ENCODE measurements at regions not wholly inside any gene's neighbourhood (a gene's known extent, or its start where the extent isn't known, plus 50 kb on each side); places are given as distances from the start of the nearest gene placed in this dataset.

- peaks cover 8% of the 10 kb centered on the region; the same call in 1 of the 2 replicates for H3K4me1 ChIP-seq (ENCODE audit: insufficient read depth, low read length)
- peaks cover 77 to 84% of the 10 kb centered on the region in 2 experiments for H3K4me1 Mint-ChIP-seq
- no peak overlapping the region for H3K27ac ChIP-seq (ENCODE audit: insufficient read length, low read depth, low read length)
- no peak for DNase-seq
- no peaks in the 10 kb centered on the region for H3K27me3 Mint-ChIP-seq (ENCODE audit: low read depth)
- H3K56ac ChIP-seq (ENCODE audit: insufficient read length, low read depth, low read length) = no peak overlapping the region
- no peak overlapping the region for H2AFZ ChIP-seq (ENCODE audit: low read length)
- no peak overlapping the region for H2BK12ac ChIP-seq (ENCODE audit: insufficient read length, low read depth, low read length)
- H2BK120ac ChIP-seq (ENCODE audit: low read depth, low read length, poor library complexity, severe bottlenecking) = no peak overlapping the region
- no peak overlapping the region for H3K9ac ChIP-seq (ENCODE audit: extremely low read depth, insufficient read length, low read length)
- no peak overlapping the region for H3K4me3 Mint-ChIP-seq
- no peak overlapping the region for H3K27ac Mint-ChIP-seq
- no peak overlapping the region for H4K91ac ChIP-seq (ENCODE audit: insufficient read length, low read depth, low read length)
- H3K23ac ChIP-seq (ENCODE audit: insufficient read length, low read depth, low read length) = no peak overlapping the region
- H3T11ph ChIP-seq (ENCODE audit: low read length) = no peak overlapping the region
- no peak overlapping the region for H2BK5ac ChIP-seq (ENCODE audit: insufficient read length, low read length)
- H3K18ac ChIP-seq (ENCODE audit: insufficient read length, low read depth, low read length) = no peak overlapping the region
- H3K14ac ChIP-seq (ENCODE audit: insufficient read depth, low read length) = no peak overlapping the region
- H2BK15ac ChIP-seq (ENCODE audit: low read depth, low read length) = no peak overlapping the region
- H2AK5ac ChIP-seq (ENCODE audit: insufficient read length, low read length) = no peak overlapping the region
- TF ChIP-seq, protein P1, sequence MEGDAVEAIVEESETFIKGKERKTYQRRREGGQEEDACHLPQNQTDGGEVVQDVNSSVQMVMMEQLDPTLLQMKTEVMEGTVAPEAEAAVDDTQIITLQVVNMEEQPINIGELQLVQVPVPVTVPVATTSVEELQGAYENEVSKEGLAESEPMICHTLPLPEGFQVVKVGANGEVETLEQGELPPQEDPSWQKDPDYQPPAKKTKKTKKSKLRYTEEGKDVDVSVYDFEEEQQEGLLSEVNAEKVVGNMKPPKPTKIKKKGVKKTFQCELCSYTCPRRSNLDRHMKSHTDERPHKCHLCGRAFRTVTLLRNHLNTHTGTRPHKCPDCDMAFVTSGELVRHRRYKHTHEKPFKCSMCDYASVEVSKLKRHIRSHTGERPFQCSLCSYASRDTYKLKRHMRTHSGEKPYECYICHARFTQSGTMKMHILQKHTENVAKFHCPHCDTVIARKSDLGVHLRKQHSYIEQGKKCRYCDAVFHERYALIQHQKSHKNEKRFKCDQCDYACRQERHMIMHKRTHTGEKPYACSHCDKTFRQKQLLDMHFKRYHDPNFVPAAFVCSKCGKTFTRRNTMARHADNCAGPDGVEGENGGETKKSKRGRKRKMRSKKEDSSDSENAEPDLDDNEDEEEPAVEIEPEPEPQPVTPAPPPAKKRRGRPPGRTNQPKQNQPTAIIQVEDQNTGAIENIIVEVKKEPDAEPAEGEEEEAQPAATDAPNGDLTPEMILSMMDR (conservative IDR thresholded peaks at IDR 0.05) = no peak
- H4K8ac ChIP-seq (replicated peaks; ENCODE audit: insufficient read length, low read depth, low read length) = no peak overlapping the region
- H3K79me2 ChIP-seq (ENCODE audit: insufficient read depth, low read length) = peaks cover 58% of the 10 kb centered on the region; the same call in 1 of the 2 replicates
- no peaks in the 10 kb centered on the region for H3K9me3 Mint-ChIP-seq
- no peaks in the 10 kb centered on the region for H3K23me2 ChIP-seq (ENCODE audit: insufficient read length, low read depth, low read length, poor library complexity, severe bottlenecking)
- no peak overlapping the region for H3K4me2 ChIP-seq (ENCODE audit: insufficient read depth, insufficient read length, low read length)
- no peaks in the 10 kb centered on the region for H3K36me3 Mint-ChIP-seq (ENCODE audit: insufficient read depth in 1 of 3, low read depth in 3 of 3)
- H2BK20ac ChIP-seq (ENCODE audit: low read depth, low read length, poor library complexity, severe bottlenecking) = no peak overlapping the region
- no CpG with 5 or more reads among the region's 2 CpGs for WGBS (ENCODE audit: extremely low coverage, insufficient read length, low lambda C conversion rate)
- no peaks in the 10 kb centered on the region for H3K27me3 ChIP-seq (ENCODE audit: insufficient read depth, low read length)
- H3K79me1 ChIP-seq (ENCODE audit: insufficient read depth, low read depth, low read length, poor library complexity, severe bottlenecking) = peaks cover 2% of the 10 kb centered on the region
- no peak overlapping the region for H4K5ac ChIP-seq (ENCODE audit: insufficient read length, low read depth, low read length)
- H3K9me3 ChIP-seq (ENCODE audit: control insufficient read depth, low read depth, low read length) = no peaks in the 10 kb centered on the region
- no peak overlapping the region for H3K4ac ChIP-seq (ENCODE audit: low read depth, low read length)
- H4K20me1 ChIP-seq (ENCODE audit: control insufficient read depth, insufficient read depth, insufficient read length) = no peaks in the 10 kb centered on the region
Measured at GRCh38 chr3:72401005-72401545, 447.2 kb downstream of the SHQ1 start.

Data from H9 (cell line).